HG03159 (cell line): ENCODE measurements at regions not wholly inside any gene's neighbourhood (a gene's known extent, or its start where the extent isn't known, plus 50 kb on each side); places are given as distances from the start of the nearest gene placed in this dataset.

Experiments used
- ATAC-seq: cut with Tn5 transposase; IDR thresholded peaks from one replicate; pipeline ENCODE4 v1.9.1; 2021; ENCODE audit warnings: mild to moderate bottlenecking, moderate library complexity; ENCODE audit not compliant: unreplicated experiment

DNA sequence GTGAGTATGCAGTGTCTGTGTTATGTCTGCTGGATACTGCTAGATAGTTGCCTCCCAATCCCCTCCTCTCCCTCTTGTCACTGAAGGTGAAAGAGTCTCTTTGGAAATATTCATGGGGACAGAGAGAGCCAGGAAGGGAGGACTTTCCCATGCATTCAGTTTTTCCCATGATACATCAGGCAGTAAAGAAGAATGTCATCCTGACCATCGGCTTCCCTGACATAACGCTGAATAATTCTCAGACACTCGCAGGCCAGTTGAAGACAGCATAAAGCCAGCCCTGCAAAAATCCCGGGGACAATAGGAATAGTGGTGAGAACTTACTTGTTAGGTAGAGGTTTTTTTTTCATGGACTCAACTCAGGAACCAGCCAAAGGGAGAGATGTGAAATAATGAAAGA is 58.1 kb downstream of the KLF4 start:
- no peak for ATAC-seq

DNA sequence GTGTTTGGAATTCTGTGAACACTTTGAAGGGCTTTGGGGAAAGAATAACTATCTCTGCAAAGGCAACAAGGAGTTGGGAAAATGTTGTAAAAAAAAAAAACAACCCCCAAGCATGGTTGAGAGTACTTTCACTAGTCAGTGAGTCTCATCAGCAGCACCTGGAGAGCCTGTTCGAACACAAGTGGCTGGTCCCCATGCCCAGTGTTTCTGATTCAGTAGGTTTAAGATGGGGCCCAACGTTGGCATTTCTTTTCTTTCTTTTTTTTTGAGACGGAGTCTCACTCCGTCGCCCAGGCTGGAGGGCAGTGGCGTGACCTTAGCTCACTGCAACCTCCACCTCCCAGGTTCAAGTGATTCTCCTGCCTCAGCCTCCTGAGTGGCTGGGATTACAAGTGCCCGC is 59.5 kb downstream of the KLF4 start:
- ATAC-seq: no peak

DNA sequence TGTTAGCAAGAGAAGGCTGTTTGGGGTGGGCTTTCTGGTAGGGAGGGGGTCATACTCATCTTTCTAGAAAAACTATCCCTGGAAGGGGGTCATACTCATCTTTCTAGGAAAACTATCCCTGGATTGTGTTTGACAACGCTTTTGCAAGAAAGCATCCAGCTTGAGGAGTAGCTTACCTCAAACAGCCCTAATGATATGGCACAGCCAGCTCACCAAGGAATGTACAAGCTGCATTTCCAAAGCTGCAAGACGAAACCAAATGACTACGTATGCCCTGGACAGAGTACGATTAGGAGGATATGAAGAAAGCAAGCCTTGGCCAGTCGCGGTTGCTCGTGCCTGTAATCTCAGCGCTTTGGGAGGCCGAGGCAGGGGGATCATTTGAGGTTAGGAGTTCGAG is 63.4 kb downstream of the KLF4 start:
- ATAC-seq: no peak

DNA sequence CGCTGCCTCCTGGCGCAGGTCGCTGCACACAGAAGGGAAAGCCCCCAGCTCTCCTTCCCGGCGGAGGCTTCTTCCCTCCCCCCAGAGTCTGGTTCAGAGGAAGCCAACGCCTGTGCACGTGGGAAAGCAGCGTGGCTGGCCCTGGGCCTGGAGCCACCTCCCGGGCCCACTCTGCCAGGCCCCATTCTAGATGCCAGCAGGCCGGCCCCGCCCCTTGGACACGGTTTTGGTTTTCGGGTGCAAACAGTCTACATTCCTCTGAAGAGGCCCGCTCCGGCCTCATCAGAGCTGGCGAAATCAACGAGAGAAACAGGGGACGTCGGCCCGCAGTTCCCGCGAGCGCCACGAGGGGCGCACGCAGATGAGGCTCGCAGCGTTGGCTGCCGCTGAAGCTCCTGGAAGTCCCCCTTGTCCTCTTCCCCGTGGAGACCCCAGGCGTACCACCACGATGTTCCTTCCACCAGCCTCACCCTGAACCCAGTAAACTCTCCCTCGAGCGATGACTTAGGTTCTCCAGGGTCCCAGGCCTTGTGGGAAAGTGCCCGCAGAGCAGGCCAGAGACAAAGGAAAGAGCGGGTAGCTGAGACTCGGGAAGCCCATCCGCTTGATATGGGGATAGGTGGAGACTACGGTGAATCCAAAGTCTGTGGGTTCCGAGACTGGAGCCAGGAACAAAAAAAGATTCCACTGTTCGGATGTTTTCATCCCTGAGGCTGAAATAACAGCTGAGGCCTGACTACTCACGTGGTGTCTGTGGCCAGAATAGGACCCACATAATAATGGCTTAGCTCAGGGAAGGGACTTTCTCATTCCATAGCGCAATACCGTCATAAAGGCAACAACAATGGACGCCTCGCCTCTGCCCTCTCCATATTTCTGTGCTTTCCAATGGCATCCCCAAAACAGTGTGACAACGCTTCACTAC is 64.2 kb downstream of the KLF4 start:
- peak; percentile 86 for ATAC-seq

DNA sequence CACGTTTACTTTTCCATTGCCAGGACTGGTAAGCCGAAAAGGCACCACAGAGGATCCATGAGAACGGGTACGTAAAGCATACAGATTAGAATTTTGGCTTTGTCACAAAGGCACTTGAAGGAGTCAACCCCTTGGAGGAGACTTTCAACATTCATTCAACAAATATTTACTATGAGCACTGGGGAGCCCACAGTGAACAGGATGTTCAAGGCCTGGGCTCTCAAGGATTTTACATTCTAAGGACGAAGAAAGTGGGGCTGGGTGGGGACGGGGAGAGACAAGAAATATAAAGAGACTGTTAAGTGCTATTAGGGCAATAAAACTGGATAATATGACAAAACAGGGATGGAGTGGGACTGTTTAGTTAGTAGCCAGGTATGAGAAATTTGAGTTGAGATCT is 66.0 kb downstream of the KLF4 start:
- ATAC-seq: no peak

DNA sequence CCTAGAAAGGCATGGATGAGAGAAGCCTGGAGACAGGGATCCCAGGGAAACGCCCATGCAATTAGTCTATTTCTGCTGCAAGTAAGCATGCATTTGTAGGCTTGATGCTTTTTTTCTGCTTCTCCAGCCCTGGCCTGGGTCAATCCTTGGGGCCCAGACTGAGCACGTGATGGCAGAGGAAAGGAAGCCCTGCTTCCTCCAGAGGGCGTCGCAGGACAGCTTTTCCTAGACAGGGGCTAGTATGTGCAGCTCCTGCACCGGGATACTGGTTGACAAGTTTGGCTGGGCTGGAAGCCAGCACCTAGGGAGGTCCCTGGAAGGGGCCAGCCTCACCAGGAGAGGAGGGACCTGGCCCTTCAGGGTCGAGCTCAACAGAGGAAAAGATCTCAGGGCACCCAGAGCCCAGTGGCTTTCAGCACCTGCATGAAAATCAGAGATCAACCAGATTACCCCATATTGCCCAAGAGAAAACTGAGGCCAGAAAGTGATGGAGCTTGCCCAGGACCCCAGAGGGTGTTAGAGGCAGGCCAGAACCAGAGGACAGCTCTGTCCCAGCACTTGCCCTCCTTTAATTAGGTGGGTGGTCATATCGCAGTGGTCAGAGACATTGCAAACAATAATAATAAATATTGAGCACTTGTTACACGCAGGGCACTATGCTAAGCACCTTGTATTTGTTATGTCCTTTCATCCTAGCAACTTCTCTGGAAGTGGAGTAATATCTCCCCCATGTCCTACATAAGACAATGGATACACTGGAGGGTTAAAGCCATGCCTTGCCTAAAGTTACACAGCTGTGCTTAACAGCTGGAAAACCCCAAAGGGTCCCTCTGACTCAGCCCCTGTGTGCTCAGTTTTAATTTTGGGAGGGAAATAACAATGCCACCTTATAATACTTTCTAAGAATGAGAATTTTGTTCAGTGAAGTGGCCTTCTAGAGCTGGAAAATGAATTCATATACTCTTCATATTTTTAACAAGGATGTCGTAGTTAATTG is 67.1 kb downstream of the KLF4 start:
- ATAC-seq: peak; percentile 73

DNA sequence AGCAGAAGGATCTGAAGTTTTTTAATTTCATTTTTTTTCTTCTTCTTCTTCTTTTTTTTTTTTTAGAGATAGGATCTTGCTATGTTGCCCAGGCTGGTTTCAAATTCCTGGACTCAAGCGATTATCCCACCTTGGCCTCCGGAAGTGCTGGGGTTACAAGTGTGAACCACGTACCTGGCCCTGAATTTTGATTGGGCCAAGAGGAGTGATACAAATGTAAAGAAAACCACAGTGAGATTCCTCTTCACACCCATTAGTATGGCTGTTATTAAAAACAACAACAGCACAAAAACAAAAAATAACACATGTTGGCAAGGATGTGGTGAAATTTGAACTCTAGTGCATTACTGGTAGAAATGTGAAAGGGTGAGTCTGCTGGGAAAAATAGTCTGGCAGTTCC is 79.1 kb downstream of the KLF4 start:
- ATAC-seq: no peak

DNA sequence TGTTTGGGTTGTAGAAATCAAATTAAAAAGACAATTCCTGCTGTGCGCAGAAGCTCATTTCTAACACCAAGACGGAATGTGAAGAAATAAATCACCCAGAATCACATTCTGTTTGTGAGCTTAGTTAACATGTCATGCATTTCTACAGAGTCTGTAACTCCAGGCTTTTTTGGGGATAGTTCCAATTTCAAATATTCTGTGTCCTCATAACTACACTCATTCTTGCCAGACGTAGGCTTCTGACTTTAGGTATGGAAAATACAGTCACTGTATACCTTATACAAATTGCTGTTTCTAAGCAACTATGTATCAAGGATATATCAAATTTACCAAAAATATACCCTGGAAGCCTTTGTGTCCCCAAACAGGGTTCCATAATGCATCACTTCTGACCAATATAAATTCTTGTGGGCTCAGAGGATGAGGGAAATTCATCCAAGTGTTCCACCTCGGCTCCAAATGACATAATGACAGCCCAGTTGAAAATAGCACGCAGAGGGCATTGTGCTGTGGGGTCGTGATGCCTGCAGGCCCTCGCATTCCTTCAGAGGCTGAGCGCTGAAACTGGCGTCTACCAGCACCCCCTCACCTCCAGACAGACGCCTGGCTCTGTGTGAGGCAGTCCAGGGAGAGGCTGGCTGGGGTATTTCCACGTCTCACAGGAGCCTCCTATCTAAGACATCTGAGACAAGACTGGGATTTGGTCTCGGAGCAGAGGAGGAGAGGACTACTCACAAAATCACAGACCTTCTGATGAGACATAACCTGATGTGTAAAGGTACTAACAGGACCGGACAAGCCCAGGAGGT is 79.8 kb downstream of the KLF4 start:
- ATAC-seq: no peak

DNA sequence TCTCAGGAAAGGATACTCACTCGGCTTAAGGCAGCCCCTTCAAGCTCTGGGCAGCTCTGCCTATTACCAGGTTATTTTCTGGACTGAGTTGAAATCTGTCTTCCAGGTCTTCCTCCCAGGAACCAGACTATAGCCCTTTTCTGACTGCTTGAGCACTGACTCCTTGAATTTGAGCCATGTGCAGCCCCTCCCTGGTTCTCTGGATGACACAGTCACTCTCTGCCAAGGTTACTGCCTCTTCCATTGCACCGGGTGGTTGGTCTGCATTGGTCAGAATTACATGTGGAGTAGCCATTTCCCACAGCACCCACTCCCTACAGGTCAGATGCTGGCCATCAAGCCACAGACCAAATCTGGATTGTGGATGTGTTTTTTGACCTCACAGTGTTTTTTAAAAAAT is 81.9 kb downstream of the KLF4 start:
- no peak for ATAC-seq

DNA sequence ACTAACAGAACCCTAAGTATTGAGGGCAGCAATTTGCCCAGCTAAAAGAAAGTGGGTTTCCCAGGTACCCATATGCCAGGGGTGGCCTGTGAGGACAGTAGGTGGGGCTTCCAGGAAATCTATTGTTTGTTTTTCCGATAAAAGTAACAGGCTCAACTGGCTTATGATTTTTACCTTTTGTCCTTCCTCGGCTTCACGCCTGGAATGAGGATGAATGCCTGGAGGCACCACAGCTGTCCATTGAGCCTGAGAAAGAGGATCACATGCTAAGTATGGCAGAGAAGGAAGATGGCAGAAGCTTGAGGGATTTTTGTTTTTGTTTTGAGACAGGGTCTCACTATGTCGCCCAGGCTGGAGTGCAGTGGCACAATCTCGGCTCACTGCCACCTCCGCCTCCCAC is 84.1 kb downstream of the KLF4 start:
- ATAC-seq: no peak

DNA sequence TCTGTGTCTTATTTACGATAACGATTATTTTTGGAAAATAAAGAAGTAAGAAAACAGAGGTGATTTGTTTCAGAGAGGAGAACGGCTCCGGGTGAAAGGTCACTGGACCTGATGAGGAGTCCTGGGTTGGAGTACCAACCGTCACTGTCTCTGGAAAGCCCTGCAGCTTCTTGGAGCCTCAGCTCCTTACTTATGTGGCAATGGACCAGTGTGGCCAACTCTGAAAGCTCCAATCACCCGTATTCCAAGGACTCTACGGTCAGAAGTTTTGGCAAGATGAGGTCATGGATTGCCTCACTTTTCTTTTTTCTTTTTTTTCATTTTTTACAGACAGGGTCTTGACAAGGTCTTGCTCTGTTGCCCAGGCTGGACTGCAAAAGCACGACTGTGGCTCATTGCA is 84.8 kb downstream of the KLF4 start:
- no peak for ATAC-seq

DNA sequence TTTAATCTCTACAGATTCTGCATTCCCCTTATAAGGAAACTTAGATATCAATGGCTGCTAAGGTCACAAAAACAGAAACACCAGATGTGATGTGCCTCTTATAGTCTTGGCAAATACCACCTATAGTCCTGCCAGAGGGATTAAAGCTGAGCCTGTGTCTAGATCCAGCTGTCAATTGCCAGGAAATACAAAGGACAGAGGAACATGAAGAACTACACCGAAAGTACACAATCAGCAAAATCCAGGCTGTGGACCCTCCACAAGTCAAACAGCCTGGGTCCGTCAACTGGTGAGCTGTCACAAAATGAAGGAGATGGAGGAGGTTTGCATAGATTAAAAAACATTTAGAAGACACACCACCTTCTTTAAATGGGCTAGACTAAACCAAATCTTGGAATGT is 85.4 kb downstream of the KLF4 start:
- ATAC-seq: no peak

DNA sequence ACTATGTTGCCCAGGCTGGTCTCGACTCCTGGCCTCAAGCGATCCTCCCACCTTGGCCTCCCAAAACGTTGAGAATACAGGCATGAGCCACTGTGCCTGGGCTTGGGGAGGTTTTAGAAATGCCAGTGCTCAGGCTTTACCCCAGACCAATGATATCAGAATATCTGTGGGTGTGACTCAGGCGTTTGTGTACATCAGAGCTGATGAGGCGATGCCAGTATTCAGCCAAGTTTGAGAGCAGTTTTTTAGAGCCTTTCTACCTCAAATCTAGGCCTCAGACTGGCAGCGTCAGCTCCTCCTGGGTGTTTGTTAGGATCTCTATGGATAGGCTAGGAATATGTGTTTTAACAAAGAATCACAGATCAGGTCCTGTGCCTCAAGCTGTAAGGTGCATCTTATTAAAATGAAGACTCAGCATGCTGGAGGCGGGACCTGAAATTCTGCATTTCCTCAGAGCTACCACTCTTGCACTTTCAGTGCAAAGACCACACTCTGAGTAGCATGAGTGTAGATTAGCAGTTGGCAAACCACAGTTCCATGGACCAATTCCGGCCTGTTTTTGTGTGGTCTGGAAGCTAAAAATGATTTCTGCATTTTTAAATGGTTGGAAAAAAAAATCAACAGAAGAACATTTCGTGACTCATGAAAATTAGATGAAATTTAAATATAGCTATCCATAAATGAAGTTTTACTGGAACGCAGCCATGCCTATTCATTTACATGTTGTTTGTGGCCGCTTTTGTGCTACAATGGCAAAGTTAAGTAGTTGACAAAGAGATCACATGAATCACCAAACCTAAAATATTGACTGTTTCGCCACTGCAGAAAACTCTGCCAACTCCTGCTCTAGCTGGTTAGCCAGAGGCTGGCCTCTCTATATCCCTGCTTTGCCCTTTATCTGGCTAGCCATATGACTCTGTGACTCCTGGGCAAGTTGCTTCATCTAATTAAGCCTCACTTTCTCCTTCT is 92.2 kb downstream of the KLF4 start:
- ATAC-seq: no peak

DNA sequence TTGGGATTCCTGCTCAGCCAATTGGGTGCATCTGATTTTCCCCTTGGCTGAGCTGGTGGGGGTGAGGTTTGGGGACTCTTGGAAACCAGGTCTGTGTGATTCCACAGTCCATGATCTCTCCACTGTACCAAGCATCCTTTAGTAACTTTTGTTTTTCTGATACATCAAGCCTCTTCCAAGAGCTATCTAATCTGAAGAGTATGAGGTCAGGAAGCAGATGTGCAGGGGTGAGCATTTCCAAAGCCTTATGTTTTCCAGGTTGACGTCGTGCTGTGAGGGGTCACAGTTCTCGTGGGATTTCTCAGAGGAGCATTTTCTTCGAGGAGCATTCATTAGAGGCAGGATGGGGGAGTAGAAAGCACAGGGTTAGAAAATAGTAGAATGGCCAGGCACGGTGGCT is 95.3 kb downstream of the KLF4 start:
- no peak for ATAC-seq

DNA sequence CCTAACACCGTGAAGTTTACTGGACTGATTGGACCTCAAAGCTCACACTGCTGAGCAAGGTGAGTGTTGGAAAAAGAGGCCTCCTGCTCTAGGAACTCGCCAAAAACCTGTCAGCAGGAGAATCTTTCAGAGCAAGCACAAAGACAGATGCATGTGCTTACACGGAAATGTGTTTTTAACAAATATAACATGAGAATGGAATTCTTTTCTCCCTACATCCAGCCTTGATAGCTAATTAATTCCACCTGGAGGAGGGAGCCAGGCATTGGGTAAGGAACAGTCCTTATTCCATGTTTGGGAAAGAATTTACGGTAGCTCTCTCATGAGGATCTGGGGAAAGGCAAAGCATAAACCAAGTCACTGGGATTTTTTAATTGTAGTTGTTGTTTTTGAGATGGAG is 98.8 kb downstream of the KLF4 start:
- no peak for ATAC-seq

DNA sequence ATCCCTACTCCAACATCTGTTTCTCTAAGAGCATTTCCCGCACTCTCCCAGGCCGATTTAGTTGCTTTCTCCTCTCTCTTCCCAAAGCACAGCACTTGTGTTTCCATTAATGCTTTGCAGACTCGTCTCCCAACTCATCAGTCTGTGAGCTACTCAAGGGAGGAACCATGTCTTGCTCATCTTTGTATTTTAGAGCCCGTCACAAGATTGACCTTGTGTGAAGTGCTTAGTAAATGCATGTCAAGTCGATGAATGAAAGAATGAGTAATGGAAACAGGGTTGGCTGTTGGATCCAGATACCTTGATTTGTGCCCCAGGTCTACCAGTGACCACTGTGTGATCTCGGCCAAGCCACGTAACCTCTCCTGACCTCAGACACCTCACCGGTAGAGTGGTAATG is 99.3 kb downstream of the KLF4 start:
- ATAC-seq: no peak

DNA sequence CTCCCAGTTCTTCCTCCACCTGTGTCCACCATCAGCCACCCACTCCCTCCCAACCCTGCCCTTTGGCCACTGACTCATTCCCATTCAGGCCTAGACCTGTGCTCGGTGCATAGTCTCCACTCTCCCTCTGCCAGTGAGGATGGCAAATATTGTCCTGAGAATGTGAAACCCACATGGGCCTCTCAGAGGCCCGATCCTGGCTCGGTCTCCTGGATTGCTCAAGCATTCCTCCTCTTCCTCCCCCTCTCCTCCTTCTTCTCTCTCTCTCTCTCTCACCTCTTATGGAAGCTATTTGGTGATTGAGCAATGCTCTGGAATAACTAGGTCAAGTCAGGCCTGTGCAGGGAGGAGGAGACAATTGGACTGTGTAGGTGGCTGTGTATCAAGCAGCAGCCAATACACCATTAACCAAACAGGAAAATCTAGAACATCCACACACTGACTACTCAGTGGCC is 99.9 kb downstream of the KLF4 start:
- no peak for ATAC-seq

DNA sequence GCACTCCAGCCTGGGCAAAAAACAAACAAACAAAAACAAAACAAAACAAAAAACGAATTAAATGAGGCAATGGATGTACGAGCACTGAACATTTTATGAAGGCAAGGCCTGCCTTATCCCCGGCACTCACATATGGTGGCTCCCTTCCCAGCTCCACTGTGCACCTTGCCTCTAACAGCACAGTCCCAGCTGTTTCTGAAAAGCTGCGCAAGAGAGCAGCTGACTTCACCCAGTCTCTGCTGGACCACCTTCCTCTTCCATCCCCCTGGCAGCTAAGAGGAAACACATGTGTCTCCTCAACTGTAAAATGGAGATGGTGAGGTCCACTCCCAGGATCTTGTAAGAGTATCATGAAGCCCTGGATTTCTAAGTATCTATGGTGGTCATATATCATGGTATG is 100.7 kb downstream of the KLF4 start:
- no peak for ATAC-seq

DNA sequence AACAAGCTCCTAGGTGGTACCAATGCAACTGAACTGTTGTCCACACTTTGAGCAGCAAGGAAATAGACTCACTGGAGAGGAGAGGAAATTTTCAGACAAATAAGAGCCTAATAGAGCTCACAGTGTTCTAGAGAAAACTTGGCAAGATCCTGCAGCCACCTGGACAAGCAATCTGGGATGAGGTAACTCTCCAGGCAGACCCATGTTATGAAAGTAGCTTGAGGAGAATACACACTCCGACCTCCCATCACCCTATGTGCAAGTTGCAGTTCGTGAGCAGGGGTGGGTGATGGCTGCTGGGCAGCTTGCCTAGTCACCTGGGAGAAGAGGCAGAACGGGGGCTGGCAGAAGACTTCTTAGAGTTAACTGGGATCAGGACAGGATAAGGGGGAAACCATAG is 102.2 kb downstream of the KLF4 start:
- ATAC-seq: no peak

DNA sequence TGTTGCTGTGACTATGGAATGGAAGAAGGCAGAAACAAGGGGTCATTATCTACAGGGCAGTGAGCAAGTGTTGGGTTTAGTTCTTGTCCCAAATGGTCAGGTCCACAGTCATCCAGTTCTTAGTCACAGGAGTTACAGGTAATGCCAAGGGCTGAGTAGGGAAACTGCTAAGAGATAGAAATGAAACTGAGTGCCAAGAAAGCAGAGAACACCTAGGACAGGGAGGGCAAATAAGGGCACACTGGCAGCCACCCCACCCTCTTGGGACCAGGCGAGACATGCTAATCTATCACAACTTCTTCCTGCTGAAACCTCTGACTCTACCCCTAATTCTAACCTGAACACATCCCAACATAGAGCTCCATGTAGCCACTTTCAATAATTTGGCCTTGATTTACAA is 103.2 kb downstream of the KLF4 start:
- ATAC-seq: no peak
